GM21360 (cell line): ENCODE measurements at regions not wholly inside any gene's neighbourhood (a gene's known extent, or its start where the extent isn't known, plus 50 kb on each side); places are given as distances from the start of the nearest gene placed in this dataset.

Source experiments
- ATAC-seq: cut with Tn5 transposase; IDR thresholded peaks from one replicate; pipeline ENCODE4 v1.9.1; 2021; ENCODE audit warnings: mild to moderate bottlenecking, moderate library complexity; ENCODE audit not compliant: unreplicated experiment

GRCh38 chr13:34217343-34218025 is 399.5 kb downstream of the RFC3 start:
- no peak for ATAC-seq

GRCh38 chr13:34223984-34224383 is 406.0 kb downstream of the RFC3 start:
- no peak for ATAC-seq

- no peak for ATAC-seq
Observed at GRCh38 chr13:34224877-34225276, 406.9 kb downstream of the RFC3 start.

GRCh38 chr13:34230271-34230670 is 412.3 kb downstream of the RFC3 start:
- no peak for ATAC-seq

GRCh38 chr13:34241332-34241731 is 423.4 kb downstream of the RFC3 start:
- no peak for ATAC-seq

- ATAC-seq, result no peak
Observed at GRCh38 chr13:34243403-34243802, 425.5 kb downstream of the RFC3 start.

- no peak for ATAC-seq
Observed at GRCh38 chr13:34246511-34246910, 428.6 kb downstream of the RFC3 start.

GRCh38 chr13:34247596-34247995 is 429.6 kb downstream of the RFC3 start:
- ATAC-seq, result no peak

GRCh38 chr13:34249546-34250039 is 431.6 kb downstream of the RFC3 start:
- no peak for ATAC-seq

- no peak for ATAC-seq
Observed at GRCh38 chr13:34250151-34250670, 432.3 kb downstream of the RFC3 start.

- no peak for ATAC-seq
Observed at GRCh38 chr13:34254366-34254765, 436.4 kb downstream of the RFC3 start.

- no peak for ATAC-seq
Observed at GRCh38 chr13:34255711-34256110, 437.8 kb downstream of the RFC3 start.

- ATAC-seq, result no peak
Observed at GRCh38 chr13:34256236-34256635, 438.3 kb downstream of the RFC3 start.

- ATAC-seq, result no peak
Observed at GRCh38 chr13:34257966-34258365, 440.0 kb downstream of the RFC3 start.

GRCh38 chr13:34258646-34259386 is 440.9 kb downstream of the RFC3 start:
- ATAC-seq, result no peak

- no peak for ATAC-seq
Observed at GRCh38 chr13:34263681-34264080, 445.7 kb downstream of the RFC3 start.

- no peak for ATAC-seq
Observed at GRCh38 chr13:34265046-34265679, 447.2 kb downstream of the RFC3 start.

GRCh38 chr13:34276764-34277163 is 458.8 kb downstream of the RFC3 start:
- no peak for ATAC-seq

GRCh38 chr13:34277936-34278335 is 460.0 kb downstream of the RFC3 start:
- ATAC-seq, result no peak

- ATAC-seq, result no peak
Observed at GRCh38 chr13:34278780-34279179, 460.8 kb downstream of the RFC3 start.

GRCh38 chr13:34290661-34291060 is 472.7 kb downstream of the RFC3 start:
- ATAC-seq, result no peak
